ENCODE measurements at regions not wholly inside any gene's neighbourhood (a gene's known extent, or its start where the extent isn't known, plus 50 kb on each side); places are given as distances from the start of the nearest gene placed in this dataset.
"Not testable (repeated sequence)": the region's sequence is repeated elsewhere in the genome, so short reads cannot be mapped to it uniquely, and the experiment has no call there.

- not testable (repeated sequence) for TF ChIP-seq EZH2 (IDR thresholded peaks at IDR 0.05; ENCODE audit: low read depth); CTCF (conservative IDR thresholded peaks at IDR 0.05)
These were observed 150.2 kb upstream of the PRSS12 start for GRCh38 chr4:118502967-118503366.

Measured in PC-9 (cell line).